ENCODE measurements at regions not wholly inside any gene's neighbourhood (a gene's known extent, or its start where the extent isn't known, plus 50 kb on each side); places are given as distances from the start of the nearest gene placed in this dataset.

GRCh38 chr12:75798136-75798926 lies 233.2 kb downstream of the PHLDA1 start:
- TF ChIP-seq PRDM10 (IDR thresholded peaks at IDR 0.05; ENCODE audit: partially characterized antibody) (no peak), MAX (CRISPR knock-in tag; IDR thresholded peaks at IDR 0.05) (no peak), GABPB1 (CRISPR knock-in tag; IDR thresholded peaks at IDR 0.05) (no peak), E2F4 (CRISPR knock-in tag; IDR thresholded peaks at IDR 0.05; ENCODE audit: low read depth) (no peak), USF2 (CRISPR knock-in tag; IDR thresholded peaks at IDR 0.05) (no peak), E2F5 (CRISPR knock-in tag; IDR thresholded peaks at IDR 0.05) (no peak), DEAF1 (CRISPR knock-in tag; IDR thresholded peaks at IDR 0.05) (no peak), POLR2G (IDR thresholded peaks at IDR 0.05; ENCODE audit: low read depth, low read length) (no peak), CTCF (IDR thresholded peaks at IDR 0.05 in 2 of 3, conservative IDR thresholded peaks at IDR 0.05 in 1 of 3; ENCODE audit: insufficient read depth in 2 of 3, low read depth in 1 of 3, low read length in 3 of 3) (no peak), NR2C2 (CRISPR knock-in tag; IDR thresholded peaks at IDR 0.05) (no peak), NR2C2 (tag; IDR thresholded peaks at IDR 0.05) (no peak), NR1H2 (CRISPR knock-in tag; IDR thresholded peaks at IDR 0.05) (no peak)
